T-cell (primary cell): ENCODE measurements at regions not wholly inside any gene's neighbourhood (a gene's known extent, or its start where the extent isn't known, plus 50 kb on each side); places are given as distances from the start of the nearest gene placed in this dataset.

ENCODE experiments used
- ATAC-seq, 4 experiments: fragments of 200-7000 bp in 3 of 4; fragments of 150-1000 bp in 1 of 4; cut with Tn5 transposase; replicated peaks in 1 of 4; 1 replicate in 3 of 4; 2 replicates in 1 of 4; pipeline ENCODE4 v1.10.0; 2021; ENCODE audit warnings: moderate library complexity in 3 of 4, mild to moderate bottlenecking in 2 of 4, moderate number of reproducible peaks in 1 of 4
- CTCF ChIA-PET, 2 donors: fragments of 300-600 bp; sonication (Branson Sonifier 250); formaldehyde crosslinking; loops; one replicate each; lab custom pipeline; 2022; ENCODE audit warnings: antibody characterized with exemption in 2 of 2; lab: Charles Lee
- POLR2A ChIA-PET, 2 donors: fragments of 300-600 bp; sonication (Branson Sonifier 250); formaldehyde crosslinking; loops; one replicate each; lab custom pipeline; 2022; ENCODE audit warnings: antibody characterized with exemption in 2 of 2; lab: Charles Lee
- DNase-seq, 35 experiments: peaks; one replicate each; pipeline versions ENCODE4 v3.0.0 to v3.0.0-alpha.2; 2013 to 2023
- H3K27ac ChIP-seq: one replicate; pipeline ENCODE4 v1.5.1; 2013; ENCODE audit warnings: low read length
- H3K27me3 ChIP-seq, 2 experiments: replicated peaks in 1 of 2; 1 replicate in 1 of 2; 2 replicates in 1 of 2; pipeline versions ENCODE4 v1.6.1 to v1.7.0; 2013; ENCODE audit warnings: low read length in 1 of 2, mixed read lengths in 1 of 2; ENCODE audit not compliant: control insufficient read depth in 2 of 2, insufficient read depth in 2 of 2; ENCODE audit errors: extremely low read depth in 1 of 2
- H3K36me3 ChIP-seq, 2 donors: 1 replicate in 1 of 2; 2 replicates in 1 of 2; pipeline versions ENCODE4 v1.6.1 to v1.7.0; 2013; ENCODE audit warnings: low read length in 1 of 2; ENCODE audit not compliant: control insufficient read depth in 2 of 2, insufficient read depth in 1 of 2; ENCODE audit errors: extremely low read depth in 1 of 2
- H3K4me1 ChIP-seq, 2 experiments: 1 replicate in 1 of 2; 2 replicates in 1 of 2; pipeline versions ENCODE4 v1.6.1 to v1.7.0; 2013; ENCODE audit warnings: low read length in 2 of 2, mixed read lengths in 1 of 2; ENCODE audit not compliant: insufficient read depth in 2 of 2, control insufficient read depth in 1 of 2; ENCODE audit errors: extremely low read depth in 1 of 2
- H3K4me3 ChIP-seq, 2 donors: 1 replicate in 1 of 2; 2 replicates in 1 of 2; pipeline versions ENCODE4 v1.5.1 to v1.7.0; 2013; ENCODE audit warnings: mild to moderate bottlenecking in 2 of 2, low read length in 1 of 2, moderate library complexity in 1 of 2; ENCODE audit not compliant: control insufficient read depth in 1 of 2; ENCODE audit errors: extremely low read depth in 1 of 2
- H3K9me3 ChIP-seq: 2 replicates; pipeline ENCODE4 v1.7.0; 2013
- H3K27ac Mint-ChIP-seq, 2 donors: one replicate each; pipeline ENCODE4 v1.8.0; 2020 to 2021; ENCODE audit warnings: mild to moderate bottlenecking in 2 of 2, mixed read lengths in 2 of 2
- H3K27me3 Mint-ChIP-seq, 2 donors: one replicate each; pipeline ENCODE4 v1.8.0; 2021 to 2022; ENCODE audit warnings: mixed read lengths in 2 of 2
- H3K36me3 Mint-ChIP-seq: one replicate; pipeline ENCODE4 v1.8.0; 2021; ENCODE audit warnings: mixed read lengths
- H3K4me1 Mint-ChIP-seq, 3 donors: one replicate each; pipeline ENCODE4 v1.8.0; 2020 to 2022; ENCODE audit warnings: mixed read lengths in 3 of 3, mild to moderate bottlenecking in 1 of 3
- H3K4me3 Mint-ChIP-seq, 3 donors: one replicate each; pipeline ENCODE4 v1.8.0; 2020 to 2022; ENCODE audit warnings: mild to moderate bottlenecking in 3 of 3, mixed read lengths in 3 of 3, moderate library complexity in 3 of 3
- H3K9me3 Mint-ChIP-seq, 3 donors: one replicate each; pipeline ENCODE4 v1.8.0; 2020 to 2022; ENCODE audit warnings: mixed read lengths in 3 of 3
- WGBS: methylation state at CpG from one replicate; pipeline ENCODE4 v1.1.5; 2013; ENCODE audit warnings: missing lambda C conversion rate; ENCODE audit not compliant: insufficient coverage; 5-methylcytosine and 5-hydroxymethylcytosine counted together

DNA sequence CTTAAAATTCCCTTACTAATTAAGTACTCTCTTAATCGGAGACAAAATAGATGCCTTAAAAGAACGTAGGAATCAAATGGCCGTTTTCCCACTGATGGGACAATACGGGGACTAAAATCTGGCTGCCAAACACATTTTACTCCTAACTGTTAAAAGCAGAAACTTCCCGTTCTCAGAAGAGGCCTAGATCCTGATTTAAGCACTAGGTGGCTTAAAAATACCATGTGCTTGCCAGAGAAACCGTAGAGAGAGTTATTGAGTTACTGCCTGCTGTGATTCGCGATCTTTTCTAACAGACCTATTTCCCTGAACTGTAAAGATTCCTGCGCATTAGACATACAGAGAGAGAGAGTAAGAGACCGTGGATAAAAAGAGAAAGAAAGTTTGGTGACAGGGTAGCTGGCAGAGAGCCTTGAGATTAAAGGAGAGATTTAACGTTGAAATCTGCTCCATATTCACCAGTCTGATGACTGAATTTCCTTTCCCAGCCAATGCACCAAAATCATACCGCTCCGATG is 54.4 kb upstream of the STUM start:
- Histone ChIP-seq H3K27ac (no peak overlapping the region), H3K36me3 (no peaks in the 10 kb centered on the region), H3K4me1 (no peaks in the 10 kb centered on the region), H3K9me3 (no peaks in the 10 kb centered on the region), H3K27me3 (peaks cover 0 to 41% of the 10 kb centered on the region in 2 experiments), H3K4me3 (no peak overlapping the region)
- Mint-ChIP-seq H3K4me3 (no peak overlapping the region), H3K27ac (no peak overlapping the region), H3K4me1 (no peaks in the 10 kb centered on the region), H3K27me3 (no peaks in the 10 kb centered on the region), H3K36me3 (no peaks in the 10 kb centered on the region), H3K9me3 (no peaks in the 10 kb centered on the region)
- ATAC-seq: no peak
- 67% methylated on average over 6 of the region's 13 CpGs for WGBS
- DNase-seq: no peak
- ChIA-PET CTCF (no interaction called here), POLR2A (no interaction called here)

DNA sequence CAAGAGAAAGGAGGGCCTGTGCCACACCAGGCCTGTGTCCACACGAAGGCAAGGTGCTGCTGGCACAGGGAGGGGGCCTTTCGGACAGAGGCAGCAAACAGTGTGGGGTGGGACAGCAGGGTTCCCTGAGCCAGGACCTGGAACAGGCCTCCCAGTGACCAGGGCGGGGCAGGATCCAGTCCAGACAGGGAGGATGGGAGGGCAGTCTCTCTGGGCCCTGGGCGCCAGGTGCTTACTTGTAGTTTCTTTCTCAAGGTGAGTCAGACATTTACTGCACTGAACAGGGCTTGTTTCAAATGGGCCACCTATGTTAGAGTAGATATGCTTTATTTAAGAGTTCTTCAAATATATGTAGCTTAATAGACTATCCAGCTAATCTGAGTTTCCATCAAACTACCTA is 52.8 kb upstream of the STUM start:
- CTCF ChIA-PET: no interaction called here

DNA sequence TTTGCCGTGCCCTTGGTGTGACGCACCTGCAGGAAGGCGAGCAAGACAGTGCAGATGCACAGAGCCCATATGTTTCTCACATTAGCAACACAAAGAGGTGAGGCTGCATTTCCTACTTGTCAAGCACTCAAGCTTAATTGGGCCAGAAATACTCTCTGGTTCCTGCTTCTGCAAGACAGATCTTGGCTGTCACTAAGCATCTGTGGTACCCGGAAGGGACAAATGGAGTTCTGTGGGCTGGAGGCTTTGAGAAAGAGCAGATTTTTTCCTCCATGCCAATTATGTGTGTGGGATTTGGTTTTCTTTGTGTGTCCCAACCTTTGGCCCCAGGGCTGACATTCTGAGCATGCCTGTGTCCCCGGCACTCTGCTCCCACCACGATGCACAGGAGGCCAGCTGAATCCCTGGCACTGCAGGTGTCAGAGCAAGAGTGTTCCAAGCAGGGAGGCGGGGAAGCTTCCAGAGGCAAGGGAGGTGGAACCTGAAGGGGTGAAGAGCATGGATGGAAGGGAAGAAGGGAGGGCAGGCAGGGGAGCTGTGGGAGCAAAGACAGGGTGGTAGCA is 52.0 kb upstream of the STUM start:
- no peak overlapping the region for H3K4me3 Mint-ChIP-seq
- CTCF ChIA-PET: no interaction called here
- no peak for ATAC-seq
- WGBS: 91% methylated on average over 6 of the region's 7 CpGs
- POLR2A ChIA-PET: interaction anchor here in 1 of 2 donors (0.6 kb wide), 1 partner anchor 19 kb away, joined by 3 read pairs; no protein-coding TSS in a partner anchor
- H3K36me3 Mint-ChIP-seq: no peaks in the 10 kb centered on the region
- Histone ChIP-seq H3K36me3 (no peaks in the 10 kb centered on the region), H3K27ac (no peak overlapping the region), H3K9me3 (no peaks in the 10 kb centered on the region), H3K4me3 (no peak overlapping the region), H3K27me3 (peaks cover 0 to 24% of the 10 kb centered on the region in 2 experiments), H3K4me1 (no peaks in the 10 kb centered on the region)
- peaks cover 0 to 5% (median 0%) of the 10 kb centered on the region in 3 donors for H3K9me3 Mint-ChIP-seq
- no peaks in the 10 kb centered on the region for H3K4me1 Mint-ChIP-seq
- peaks cover 0 to 5% of the 10 kb centered on the region in 2 donors for H3K27me3 Mint-ChIP-seq
- no peak for DNase-seq
- H3K27ac Mint-ChIP-seq: no peak overlapping the region

More for the DNA sequence above, 52.8 kb upstream of the STUM start:
- Histone ChIP-seq H3K4me1 (no peaks in the 10 kb centered on the region), H3K27me3 (peaks cover 0 to 30% of the 10 kb centered on the region in 2 experiments), H3K9me3 (no peaks in the 10 kb centered on the region), H3K36me3 (no peaks in the 10 kb centered on the region), H3K4me3 (no peak overlapping the region), H3K27ac (no peak overlapping the region)
- Mint-ChIP-seq H3K4me1 (no peaks in the 10 kb centered on the region), H3K36me3 (no peaks in the 10 kb centered on the region), H3K9me3 (peaks cover 0 to 1% (median 0%) of the 10 kb centered on the region in 3 donors), H3K27ac (no peak overlapping the region), H3K27me3 (peaks cover 0 to 1% of the 10 kb centered on the region in 2 donors), H3K4me3 (no peak overlapping the region)
- ATAC-seq: no peak
- POLR2A ChIA-PET: interaction anchor here in 1 of 2 donors (0.6 kb wide), 1 partner anchor 18 kb away, joined by 3 read pairs; no protein-coding TSS in a partner anchor
- 96% methylated on average over 3 of the region's 4 CpGs for WGBS
- no peak for DNase-seq

DNA sequence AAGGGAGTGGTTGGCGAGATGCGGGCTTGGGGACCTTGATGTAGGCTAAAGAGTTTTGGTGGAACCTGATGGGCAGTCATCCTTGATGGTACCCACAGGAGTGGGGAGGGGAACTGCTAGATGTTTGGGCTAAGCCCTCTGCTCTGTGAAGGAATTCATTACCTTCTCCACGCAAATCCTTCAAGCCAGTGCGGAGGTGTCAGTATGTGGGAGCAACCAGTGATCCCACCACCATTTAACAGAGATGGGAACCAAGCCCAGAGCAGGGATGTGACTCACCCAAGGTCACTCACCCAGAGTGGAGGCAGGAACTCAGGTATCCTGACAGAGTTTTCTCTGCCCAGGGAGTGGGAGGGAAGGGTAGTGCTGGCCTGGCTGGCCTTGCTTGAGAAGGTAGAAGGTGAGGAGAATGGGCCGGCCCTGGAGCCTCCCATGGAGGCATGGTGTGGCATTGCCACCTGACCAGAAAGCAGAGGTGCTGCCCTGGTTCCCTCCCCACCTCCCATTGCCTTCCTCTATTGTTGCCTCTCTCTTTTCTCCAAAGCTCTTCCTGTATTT is 51.2 kb upstream of the STUM start:
- H3K27me3 Mint-ChIP-seq: peaks cover 2 to 7% of the 10 kb centered on the region in 2 donors
- H3K36me3 Mint-ChIP-seq: no peaks in the 10 kb centered on the region
- H3K4me1 Mint-ChIP-seq: no peaks in the 10 kb centered on the region
- DNase-seq (no peak), ATAC-seq (no peak)
- WGBS: 96% methylated on average over 4 of the region's 5 CpGs
- no peak overlapping the region for H3K4me3 Mint-ChIP-seq
- no peak overlapping the region for H3K27ac Mint-ChIP-seq
- H3K4me3 ChIP-seq: no peak overlapping the region
- no peak overlapping the region for H3K27ac ChIP-seq
- H3K4me1 ChIP-seq: no peaks in the 10 kb centered on the region
- no peaks in the 10 kb centered on the region for H3K36me3 ChIP-seq
- ChIA-PET CTCF (no interaction called here), POLR2A (no interaction called here)
- H3K9me3 ChIP-seq: no peaks in the 10 kb centered on the region
- peaks cover 0 to 5% (median 0%) of the 10 kb centered on the region in 3 donors for H3K9me3 Mint-ChIP-seq
- peaks cover 0 to 22% of the 10 kb centered on the region in 2 experiments for H3K27me3 ChIP-seq

DNA sequence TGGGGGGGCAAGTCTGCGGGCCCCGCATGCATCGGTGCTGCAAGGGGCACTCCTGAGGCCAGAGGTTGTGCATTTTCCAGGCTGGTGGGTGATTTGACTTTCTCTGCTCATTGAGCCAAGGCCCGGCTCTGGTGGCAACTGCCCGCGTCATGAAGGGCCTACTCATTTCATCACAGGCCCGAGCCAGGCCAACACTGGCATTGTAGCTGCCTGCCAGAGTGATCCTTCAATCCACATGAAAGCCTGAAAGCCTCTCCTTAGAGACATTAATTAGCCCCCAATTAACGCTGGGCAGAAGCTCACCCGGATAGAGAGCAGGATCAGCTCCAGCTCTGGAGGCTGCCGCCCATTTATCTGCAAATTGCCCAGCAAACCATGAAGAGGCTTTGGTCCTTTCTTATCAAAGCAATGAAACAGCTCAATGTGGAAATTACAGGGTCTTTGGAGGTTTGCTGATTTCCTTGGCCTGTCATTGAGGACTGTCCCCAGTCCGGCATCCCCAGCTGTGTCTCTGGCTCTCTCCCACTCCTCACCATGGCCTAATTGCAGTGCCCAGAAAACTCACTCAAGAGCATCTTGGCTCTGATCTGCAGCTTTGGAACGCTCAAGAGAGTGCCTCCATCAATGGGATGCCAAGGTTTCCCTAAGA is 50.4 kb upstream of the STUM start:
- CTCF ChIA-PET: no interaction called here
- Histone ChIP-seq H3K27ac (no peak overlapping the region), H3K27me3 (peaks cover 0 to 22% of the 10 kb centered on the region in 2 experiments), H3K4me1 (no peaks in the 10 kb centered on the region), H3K4me3 (no peak overlapping the region), H3K9me3 (no peaks in the 10 kb centered on the region), H3K36me3 (no peaks in the 10 kb centered on the region)
- DNase-seq (no peak), ATAC-seq (no peak)
- Mint-ChIP-seq H3K9me3 (peaks cover 0 to 5% (median 0%) of the 10 kb centered on the region in 3 donors), H3K36me3 (no peaks in the 10 kb centered on the region), H3K4me1 (no peaks in the 10 kb centered on the region), H3K4me3 (no peak overlapping the region), H3K27ac (no peak overlapping the region), H3K27me3 (peaks cover 4 to 15% of the 10 kb centered on the region in 2 donors)
- 93% methylated on average over 10 of the region's 12 CpGs for WGBS
- POLR2A ChIA-PET: no interaction called here

DNA sequence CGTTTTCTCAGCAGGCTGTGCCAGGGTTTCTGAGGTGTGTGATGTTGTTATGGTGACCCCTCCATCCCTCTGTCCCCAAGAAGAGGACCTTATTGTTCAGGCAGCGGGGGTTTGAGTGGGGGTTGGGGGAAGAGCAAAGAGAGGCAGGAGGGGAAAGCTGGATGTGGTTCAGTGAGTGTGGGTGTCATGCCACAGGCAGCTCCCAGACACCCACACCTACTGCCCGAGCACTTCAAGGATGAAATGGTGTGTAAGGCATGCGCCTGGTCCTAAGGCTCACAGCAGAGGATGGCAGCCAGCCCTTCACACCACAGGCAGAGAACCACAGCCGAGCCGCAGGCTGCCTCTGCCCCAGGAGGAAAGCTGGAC is 49.9 kb upstream of the STUM start:
- CTCF ChIA-PET: interaction anchor here in 1 of 2 donors (0.6 kb wide), 1 partner anchor 1562 kb away, joined by 8 read pairs; no protein-coding TSS in a partner anchor
- Histone ChIP-seq H3K9me3 (no peaks in the 10 kb centered on the region), H3K27me3 (peaks cover 0 to 22% of the 10 kb centered on the region in 2 experiments), H3K36me3 (no peaks in the 10 kb centered on the region), H3K27ac (no peak overlapping the region), H3K4me1 (no peaks in the 10 kb centered on the region), H3K4me3 (no peak overlapping the region)
- no CpG with 5 or more reads among the region's 6 CpGs for WGBS
- H3K4me3 Mint-ChIP-seq: no peak overlapping the region
- H3K4me1 Mint-ChIP-seq: no peaks in the 10 kb centered on the region
- H3K9me3 Mint-ChIP-seq: peaks cover 0 to 5% (median 0%) of the 10 kb centered on the region in 3 donors
- no peak overlapping the region for H3K27ac Mint-ChIP-seq
- ATAC-seq: no peak
- DNase-seq: no peak
- no peaks in the 10 kb centered on the region for H3K36me3 Mint-ChIP-seq
- peaks cover 4 to 15% of the 10 kb centered on the region in 2 donors for H3K27me3 Mint-ChIP-seq
- POLR2A ChIA-PET: no interaction called here
